ENCODE measurements at regions not wholly inside any gene's neighbourhood (a gene's known extent, or its start where the extent isn't known, plus 50 kb on each side); places are given as distances from the start of the nearest gene placed in this dataset.

DNA sequence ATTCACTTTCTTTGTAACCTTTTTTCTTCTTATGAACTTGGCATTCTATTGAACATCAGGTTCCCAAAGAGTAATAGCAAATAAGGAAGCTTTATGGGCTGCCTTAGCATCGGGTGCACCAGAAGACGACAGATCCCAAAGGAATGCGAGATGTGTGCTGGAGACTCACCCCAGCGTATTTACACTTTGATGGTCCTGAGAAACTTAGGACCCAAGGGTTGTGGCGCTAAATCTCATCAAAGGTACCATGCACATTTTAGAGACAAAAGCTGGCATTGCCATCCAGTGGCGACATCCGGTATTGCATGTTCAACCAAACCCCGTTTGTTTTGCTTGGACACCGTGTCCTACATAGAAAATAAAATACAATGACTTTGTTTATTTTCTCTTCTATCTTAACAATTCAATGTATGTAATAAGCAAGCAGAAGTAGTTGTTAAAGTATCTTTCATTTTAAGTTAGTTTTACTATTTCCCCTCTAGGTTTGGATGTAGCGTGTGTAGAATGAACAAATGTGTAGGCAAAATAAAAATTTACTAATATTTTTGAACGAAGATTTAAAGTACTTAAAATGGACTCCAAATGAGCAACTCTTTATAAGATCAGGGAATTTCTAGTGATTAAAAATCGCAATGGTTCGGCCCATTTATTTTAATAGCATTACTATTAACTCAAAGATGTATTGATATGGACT is 1154.8 kb downstream of the GATA3 start:
- H3K36me3 ChIP-seq (ENCODE audit: insufficient read depth, low read length): no peaks in the 10 kb centered on the region
- no peak overlapping the region for H3K4me3 ChIP-seq (ENCODE audit: low read length)
- ATAC-seq (ENCODE audit: poor library complexity) (peak; percentile 49), DNase-seq (peak; percentile 51 to 81 (median 69))
- Mint-ChIP-seq H3K9me3 (no peaks in the 10 kb centered on the region), H3K4me3 (no peak overlapping the region), H3K4me1 (ENCODE audit: low read depth) (peaks cover 8% of the 10 kb centered on the region), H3K36me3 (ENCODE audit: low read depth) (no peaks in the 10 kb centered on the region), H3K27me3 (peaks cover 15% of the 10 kb centered on the region), H3K27ac (no peak overlapping the region)
- peaks cover 0 to 5% of the 10 kb centered on the region in 2 experiments for H3K27me3 ChIP-seq (ENCODE audit: control insufficient read depth in 1 of 2, insufficient read depth in 2 of 2, low read length in 2 of 2)
- intact Hi-C loops (cut with DNase I, micrococcal nuclease): loop anchor here (1.0 to 10.0 kb wide), 6 partner anchors 112 to 1684 kb away; partner anchors contain the start of gene GATA3 (in 2 of the 2)
- TF ChIP-seq, protein P1, sequence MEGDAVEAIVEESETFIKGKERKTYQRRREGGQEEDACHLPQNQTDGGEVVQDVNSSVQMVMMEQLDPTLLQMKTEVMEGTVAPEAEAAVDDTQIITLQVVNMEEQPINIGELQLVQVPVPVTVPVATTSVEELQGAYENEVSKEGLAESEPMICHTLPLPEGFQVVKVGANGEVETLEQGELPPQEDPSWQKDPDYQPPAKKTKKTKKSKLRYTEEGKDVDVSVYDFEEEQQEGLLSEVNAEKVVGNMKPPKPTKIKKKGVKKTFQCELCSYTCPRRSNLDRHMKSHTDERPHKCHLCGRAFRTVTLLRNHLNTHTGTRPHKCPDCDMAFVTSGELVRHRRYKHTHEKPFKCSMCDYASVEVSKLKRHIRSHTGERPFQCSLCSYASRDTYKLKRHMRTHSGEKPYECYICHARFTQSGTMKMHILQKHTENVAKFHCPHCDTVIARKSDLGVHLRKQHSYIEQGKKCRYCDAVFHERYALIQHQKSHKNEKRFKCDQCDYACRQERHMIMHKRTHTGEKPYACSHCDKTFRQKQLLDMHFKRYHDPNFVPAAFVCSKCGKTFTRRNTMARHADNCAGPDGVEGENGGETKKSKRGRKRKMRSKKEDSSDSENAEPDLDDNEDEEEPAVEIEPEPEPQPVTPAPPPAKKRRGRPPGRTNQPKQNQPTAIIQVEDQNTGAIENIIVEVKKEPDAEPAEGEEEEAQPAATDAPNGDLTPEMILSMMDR (IDR thresholded peaks at IDR 0.05): peak; percentile 98
- POLR2A ChIA-PET: interaction anchor here (0.7 kb wide), 1 partner anchor 197 kb away, joined by 3 read pairs; no protein-coding TSS in a partner anchor
- CTCF ChIA-PET: interaction anchor here (1.1 to 2.5 kb wide), 5 partner anchors 12 to 1684 kb away, joined by 3 to 8 read pairs (median 3); no protein-coding TSS in a partner anchor
- no peak overlapping the region for H3K27ac ChIP-seq (ENCODE audit: low read depth in 1 of 2, low read length in 2 of 2)
- peaks cover 3% of the 10 kb centered on the region for H3K4me1 ChIP-seq (ENCODE audit: insufficient read depth, low read length)
- no peaks in the 10 kb centered on the region for H3K9me3 ChIP-seq (ENCODE audit: control insufficient read depth in 1 of 2, insufficient read depth in 1 of 2, low read length in 2 of 2)

DNA sequence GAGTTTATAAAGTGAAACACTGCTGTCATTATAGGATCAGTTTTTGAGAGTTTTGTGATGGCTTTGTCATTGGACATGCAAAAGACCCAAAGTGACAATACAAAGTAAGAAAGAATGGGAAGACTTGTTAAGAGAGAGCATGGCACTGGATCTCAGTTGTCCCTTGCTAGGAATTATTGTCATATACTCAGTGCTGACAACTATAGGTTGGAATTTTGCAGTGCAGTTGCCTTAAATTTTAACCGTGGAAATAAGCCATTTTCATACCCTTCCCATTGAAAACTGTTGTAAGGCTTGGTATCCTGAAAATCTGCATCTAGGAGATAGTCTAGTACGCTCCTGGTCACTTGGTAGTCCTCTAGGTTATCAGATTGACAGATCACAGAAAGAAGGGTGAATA is 1156.7 kb downstream of the GATA3 start:
- intact Hi-C loops (cut with DNase I, micrococcal nuclease): loop anchor here in 1 of 2 experiments (5.0 to 10.0 kb wide), 2 partner anchors 736 to 1684 kb away; no protein-coding TSS in a partner anchor
- no peaks in the 10 kb centered on the region for H3K9me3 Mint-ChIP-seq
- TF ChIP-seq, protein P1 (IDR thresholded peaks at IDR 0.05): no peak
- CTCF ChIA-PET: no interaction called here
- peaks cover 0 to 5% of the 10 kb centered on the region in 2 experiments for H3K27me3 ChIP-seq (ENCODE audit: control insufficient read depth in 1 of 2, insufficient read depth in 2 of 2, low read length in 2 of 2)
- H3K27me3 Mint-ChIP-seq: peaks cover 18% of the 10 kb centered on the region
- DNase-seq: no peak
- H3K9me3 ChIP-seq (ENCODE audit: control insufficient read depth in 1 of 2, insufficient read depth in 1 of 2, low read length in 2 of 2): no peaks in the 10 kb centered on the region
- POLR2A ChIA-PET: no interaction called here
- no peaks in the 10 kb centered on the region for H3K36me3 ChIP-seq (ENCODE audit: insufficient read depth, low read length)
- H3K4me1 Mint-ChIP-seq (ENCODE audit: low read depth): peaks cover 8% of the 10 kb centered on the region
- ATAC-seq (ENCODE audit: poor library complexity): no peak
- peaks cover 3% of the 10 kb centered on the region for H3K4me1 ChIP-seq (ENCODE audit: insufficient read depth, low read length)
- no peak overlapping the region for H3K4me3 ChIP-seq (ENCODE audit: low read length)
- no peak overlapping the region for H3K4me3 Mint-ChIP-seq
- H3K36me3 Mint-ChIP-seq (ENCODE audit: low read depth): no peaks in the 10 kb centered on the region
- H3K27ac ChIP-seq (ENCODE audit: low read depth in 1 of 2, low read length in 2 of 2): no peak overlapping the region
- no peak overlapping the region for H3K27ac Mint-ChIP-seq

DNA sequence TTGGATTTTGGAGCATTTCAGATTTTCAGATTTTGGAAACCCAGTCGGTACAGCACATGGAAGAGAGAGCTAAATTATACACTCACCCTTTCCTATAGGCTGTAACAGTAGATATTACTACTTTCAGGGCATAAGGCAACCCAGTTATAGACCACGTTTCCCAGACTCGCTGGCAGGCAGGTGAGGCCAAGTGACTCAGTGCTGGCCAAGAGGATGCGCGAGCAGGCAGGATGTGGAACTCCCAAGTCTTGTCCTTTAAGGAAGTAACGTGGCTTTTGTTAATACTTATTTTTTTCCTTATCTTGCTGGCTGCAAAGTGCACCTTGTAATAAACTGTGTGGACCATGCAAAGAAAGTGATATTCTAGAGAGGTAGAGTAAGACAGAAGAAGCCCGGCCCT is 1160.1 kb downstream of the GATA3 start:
- H3K36me3 Mint-ChIP-seq (ENCODE audit: low read depth): no peaks in the 10 kb centered on the region
- intact Hi-C loops (cut with DNase I, micrococcal nuclease): loop anchor here in 1 of 2 experiments (5.0 to 10.0 kb wide), 2 partner anchors 740 to 1687 kb away; no protein-coding TSS in a partner anchor

More for the DNA sequence above, 1160.1 kb downstream of the GATA3 start:
- H3K4me1 Mint-ChIP-seq (ENCODE audit: low read depth): no peaks in the 10 kb centered on the region
- no peak overlapping the region for H3K27ac Mint-ChIP-seq
- ChIA-PET CTCF (no interaction called here), POLR2A (no interaction called here)
- no peaks in the 10 kb centered on the region for H3K36me3 ChIP-seq (ENCODE audit: insufficient read depth, low read length)
- no peak overlapping the region for H3K4me3 ChIP-seq (ENCODE audit: low read length)
- no peak overlapping the region for H3K4me3 Mint-ChIP-seq
- no peak overlapping the region for H3K27ac ChIP-seq (ENCODE audit: low read depth in 1 of 2, low read length in 2 of 2)
- H3K4me1 ChIP-seq (ENCODE audit: insufficient read depth, low read length): no peaks in the 10 kb centered on the region
- no peak for DNase-seq
- no peaks in the 10 kb centered on the region for H3K9me3 ChIP-seq (ENCODE audit: control insufficient read depth in 1 of 2, insufficient read depth in 1 of 2, low read length in 2 of 2)
- no peak for ATAC-seq (ENCODE audit: poor library complexity)
- H3K27me3 Mint-ChIP-seq: peaks cover 22% of the 10 kb centered on the region
- H3K27me3 ChIP-seq (ENCODE audit: control insufficient read depth in 1 of 2, insufficient read depth in 2 of 2, low read length in 2 of 2): peaks cover 5 to 6% of the 10 kb centered on the region in 2 experiments
- no peaks in the 10 kb centered on the region for H3K9me3 Mint-ChIP-seq
- TF ChIP-seq, protein P1 (IDR thresholded peaks at IDR 0.05): no peak

Measured in CD4-positive, alpha-beta T cell (primary cell).